GM10266 (cell line): ENCODE measurements at regions not wholly inside any gene's neighbourhood (a gene's known extent, or its start where the extent isn't known, plus 50 kb on each side); places are given as distances from the start of the nearest gene placed in this dataset.

Source experiments
- DNase-seq: peaks from one replicate; pipeline ENCODE4 v3.0.0; 2012; ENCODE audit errors: extremely low spot score
- CTCF ChIP-seq: IDR thresholded peaks from 2 replicates; pipeline ENCODE4 v1.5.1; 2012; ENCODE audit warnings: mild to moderate bottlenecking, low read depth; ENCODE audit not compliant: control insufficient read depth, insufficient read depth; ENCODE audit errors: missing control alignments

DNA sequence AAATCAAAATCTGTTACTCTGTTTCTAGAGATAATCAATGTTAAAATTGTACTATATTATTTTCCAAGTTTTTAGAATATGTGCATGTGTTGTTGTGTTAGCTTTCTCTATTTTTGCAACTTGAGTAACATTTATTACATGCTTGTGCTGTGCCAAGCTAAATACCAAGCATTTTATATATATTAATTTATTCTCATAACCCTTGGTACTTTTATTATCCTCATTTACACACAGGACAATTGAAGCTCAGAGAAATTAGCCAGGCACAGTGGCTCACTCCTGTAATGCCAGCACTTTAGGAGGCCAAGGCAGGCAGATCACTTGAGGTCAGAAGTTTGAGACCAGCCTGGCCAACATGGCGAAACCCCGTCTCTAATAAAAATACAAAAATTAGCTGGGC lies 254.0 kb upstream of the DMRT1 start:
- no peak for DNase-seq
- no peak for TF ChIP-seq CTCF

- DNase-seq: no peak
- TF ChIP-seq CTCF: no peak
These were observed 252.5 kb upstream of the DMRT1 start for GRCh38 chr9:588981-589380.

DNA sequence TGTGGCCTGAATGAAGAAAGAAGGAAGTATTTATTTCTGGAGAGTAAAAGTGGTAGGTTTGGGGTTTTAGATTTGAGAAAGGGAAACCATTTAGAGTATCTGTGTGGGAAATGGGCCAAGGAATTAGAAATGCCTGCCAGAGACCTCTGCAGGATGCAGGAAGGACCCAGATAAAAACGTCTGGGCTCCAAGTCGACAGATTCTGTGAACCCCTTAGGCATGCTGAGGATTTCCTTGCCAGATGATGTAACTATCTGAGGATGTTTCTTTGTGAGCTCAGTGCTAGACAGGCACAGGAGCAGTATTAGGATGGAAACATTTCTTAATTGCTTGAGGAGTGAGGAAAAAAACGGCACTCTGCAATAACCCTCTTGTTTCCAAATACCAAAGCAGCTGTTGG lies 251.8 kb upstream of the DMRT1 start:
- TF ChIP-seq CTCF: no peak
- DNase-seq: no peak

DNA sequence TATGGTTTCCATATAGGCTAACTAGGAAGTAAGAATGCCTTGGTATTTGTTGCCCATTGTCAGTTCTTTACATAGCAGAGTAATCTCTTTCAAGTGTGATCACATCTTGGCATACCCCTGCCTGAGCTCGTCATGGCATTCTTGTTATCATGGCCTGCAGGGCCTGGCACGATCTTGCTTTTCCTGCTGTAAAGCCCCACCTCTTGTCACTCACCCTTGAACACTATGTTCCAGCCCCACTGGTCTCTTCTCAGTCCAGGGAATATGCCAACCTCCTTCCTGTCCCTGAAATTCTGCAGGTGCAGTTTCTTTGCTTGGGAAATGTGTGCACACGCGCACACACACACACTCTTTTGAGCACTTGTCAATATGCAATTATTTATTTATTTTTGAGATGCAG lies 250.2 kb upstream of the DMRT1 start:
- no peak for TF ChIP-seq CTCF
- DNase-seq: no peak

GRCh38 chr9:592225-592624 lies 249.3 kb upstream of the DMRT1 start:
- no peak for TF ChIP-seq CTCF
- DNase-seq: no peak

DNA sequence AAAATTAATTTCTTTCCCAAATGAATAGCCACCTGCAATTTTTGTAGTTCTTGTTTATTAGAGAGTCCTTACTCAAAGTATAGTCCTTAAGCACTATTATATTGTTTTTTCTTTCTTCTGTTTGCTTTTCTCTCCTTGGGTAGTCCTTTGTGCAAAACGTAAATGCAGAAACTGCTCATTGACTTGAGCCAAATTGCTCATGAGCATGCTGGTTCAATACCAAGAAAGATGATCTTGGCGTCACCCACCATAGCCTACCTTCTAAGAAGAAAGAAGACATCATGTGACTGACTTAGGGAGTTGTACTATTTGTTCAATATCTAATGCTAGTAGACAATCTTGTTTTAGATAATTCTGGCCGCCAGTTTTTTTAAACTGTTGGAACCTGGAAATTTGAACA lies 248.8 kb upstream of the DMRT1 start:
- no peak for DNase-seq
- TF ChIP-seq CTCF: no peak

GRCh38 chr9:593809-594208 lies 247.7 kb upstream of the DMRT1 start:
- DNase-seq: no peak
- no peak for TF ChIP-seq CTCF
